ENCODE measurements at regions not wholly inside any gene's neighbourhood (a gene's known extent, or its start where the extent isn't known, plus 50 kb on each side); places are given as distances from the start of the nearest gene placed in this dataset.

- TF ChIP-seq, protein P1, sequence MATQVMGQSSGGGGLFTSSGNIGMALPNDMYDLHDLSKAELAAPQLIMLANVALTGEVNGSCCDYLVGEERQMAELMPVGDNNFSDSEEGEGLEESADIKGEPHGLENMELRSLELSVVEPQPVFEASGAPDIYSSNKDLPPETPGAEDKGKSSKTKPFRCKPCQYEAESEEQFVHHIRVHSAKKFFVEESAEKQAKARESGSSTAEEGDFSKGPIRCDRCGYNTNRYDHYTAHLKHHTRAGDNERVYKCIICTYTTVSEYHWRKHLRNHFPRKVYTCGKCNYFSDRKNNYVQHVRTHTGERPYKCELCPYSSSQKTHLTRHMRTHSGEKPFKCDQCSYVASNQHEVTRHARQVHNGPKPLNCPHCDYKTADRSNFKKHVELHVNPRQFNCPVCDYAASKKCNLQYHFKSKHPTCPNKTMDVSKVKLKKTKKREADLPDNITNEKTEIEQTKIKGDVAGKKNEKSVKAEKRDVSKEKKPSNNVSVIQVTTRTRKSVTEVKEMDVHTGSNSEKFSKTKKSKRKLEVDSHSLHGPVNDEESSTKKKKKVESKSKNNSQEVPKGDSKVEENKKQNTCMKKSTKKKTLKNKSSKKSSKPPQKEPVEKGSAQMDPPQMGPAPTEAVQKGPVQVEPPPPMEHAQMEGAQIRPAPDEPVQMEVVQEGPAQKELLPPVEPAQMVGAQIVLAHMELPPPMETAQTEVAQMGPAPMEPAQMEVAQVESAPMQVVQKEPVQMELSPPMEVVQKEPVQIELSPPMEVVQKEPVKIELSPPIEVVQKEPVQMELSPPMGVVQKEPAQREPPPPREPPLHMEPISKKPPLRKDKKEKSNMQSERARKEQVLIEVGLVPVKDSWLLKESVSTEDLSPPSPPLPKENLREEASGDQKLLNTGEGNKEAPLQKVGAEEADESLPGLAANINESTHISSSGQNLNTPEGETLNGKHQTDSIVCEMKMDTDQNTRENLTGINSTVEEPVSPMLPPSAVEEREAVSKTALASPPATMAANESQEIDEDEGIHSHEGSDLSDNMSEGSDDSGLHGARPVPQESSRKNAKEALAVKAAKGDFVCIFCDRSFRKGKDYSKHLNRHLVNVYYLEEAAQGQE (IDR thresholded peaks at IDR 0.05; ENCODE audit: unreplicated experiment), result no peak
- TF ChIP-seq STAT1 (IDR thresholded peaks at IDR 0.05; ENCODE audit: unreplicated experiment) (no peak), POLR2AphosphoS5 (IDR thresholded peaks at IDR 0.05; ENCODE audit: low read depth) (no peak), CREB1 (CRISPR knock-in tag; IDR thresholded peaks at IDR 0.05; ENCODE audit: low read depth) (no peak), EZH2phosphoT487 (IDR thresholded peaks at IDR 0.05; ENCODE audit: unreplicated experiment) (no peak), CTCF (conservative IDR thresholded peaks at IDR 0.05; ENCODE audit: low read depth in 2 of 2) (no peak), JUNB (IDR thresholded peaks at IDR 0.05; ENCODE audit: unreplicated experiment) (no peak)
Measured at GRCh38 chr6:14722001-14722562, 523.8 kb upstream of the JARID2 start (continued).

GRCh38 chr6:14722704-14723103, 523.2 kb upstream of the JARID2 start:
- Mint-ChIP-seq H3K36me3 (ENCODE audit: low read depth) (no peaks in the 10 kb centered on the region; the same call in 2 of the 3 replicates), H3K4me3 (no peak overlapping the region), H3K27me3 (ENCODE audit: insufficient read depth, low read depth, poor library complexity) (peaks cover 2% of the 10 kb centered on the region), H3K27ac (no peak overlapping the region), H3K4me1 (peaks cover 11% of the 10 kb centered on the region), H3K9me3 (no peaks in the 10 kb centered on the region)
- H3K27me3 ChIP-seq (ENCODE audit: insufficient read depth), result no peaks in the 10 kb centered on the region
- no peak overlapping the region for H3K4me2 ChIP-seq
- peaks cover 9% of the 10 kb centered on the region; the same call in 1 of the 2 replicates for H3K9me2 ChIP-seq (ENCODE audit: insufficient read depth)
- no peak overlapping the region for H2AFZ ChIP-seq
- H3K4me3 ChIP-seq, result no peak overlapping the region
- ATAC-seq (no peak), DNase-seq (ENCODE audit: low spot score) (no peak)
- no peaks in the 10 kb centered on the region for H3K79me2 ChIP-seq (replicated peaks; ENCODE audit: insufficient read depth)
- no peaks in the 10 kb centered on the region for H4K20me1 ChIP-seq (replicated peaks; ENCODE audit: insufficient read depth)
- H3K27ac ChIP-seq (ENCODE audit: low read depth), result peak overlapping the region; percentile 5; the same call in 1 of the 2 replicates
- no peaks in the 10 kb centered on the region for H3K36me3 ChIP-seq (ENCODE audit: insufficient read depth)
- H3K4me1 ChIP-seq (ENCODE audit: insufficient read depth), result no peaks in the 10 kb centered on the region; the same call in 1 of the 2 replicates
- no peaks in the 10 kb centered on the region for H3F3A ChIP-seq (replicated peaks; ENCODE audit: low read depth)
- TF ChIP-seq NANOG (IDR thresholded peaks at IDR 0.05; ENCODE audit: borderline replicate concordance) (no peak), CREB1 (CRISPR knock-in tag; IDR thresholded peaks at IDR 0.05; ENCODE audit: low read depth) (no peak), EZH2 (IDR thresholded peaks at IDR 0.05; ENCODE audit: low read depth, unreplicated experiment) (no peak), POLR2AphosphoS5 (IDR thresholded peaks at IDR 0.05; ENCODE audit: low read depth) (no peak), ZNF114 (CRISPR knock-in tag; IDR thresholded peaks at IDR 0.05) (no peak)
- TF ChIP-seq, protein P1 (IDR thresholded peaks at IDR 0.05; ENCODE audit: unreplicated experiment), result no peak
